Endothelial cell of umbilical vein (primary cell): ENCODE measurements at regions not wholly inside any gene's neighbourhood (a gene's known extent, or its start where the extent isn't known, plus 50 kb on each side); places are given as distances from the start of the nearest gene placed in this dataset.

ENCODE experiments used
- BruUV-seq: library from RNA; stranded (reverse); fragments of 400-500 nt; replicated peaks from 2 replicates; lab custom pipeline; 2021; lab: Mats Ljungman, UMichigan
- CTCF ChIA-PET: fragments of 300-600, 350-600 bp; sonication (Branson Sonifier 250); formaldehyde crosslinking; loops from one replicate; lab custom pipeline; 2021; ENCODE audit warnings: antibody characterized with exemption, inconsistent platforms; lab: Charles Lee
- POLR2A ChIA-PET: fragments of 300-600, 350-600 bp; sonication (Branson Sonifier 250); formaldehyde crosslinking; loops from one replicate; lab custom pipeline; 2021; ENCODE audit warnings: antibody characterized with exemption, inconsistent platforms; lab: Charles Lee
- DNase-seq: peaks from one replicate; pipeline ENCODE4 v3.0.0-alpha.2; 2011; ENCODE audit warnings: low read depth, low spot score
- FAIRE-seq: peaks from 2 replicates; lab custom pipeline; 2011; peaks lifted over from hg19 to GRCh38; lab: Jason Lieb, UNC
- H2AFZ ChIP-seq: 2 replicates; pipeline ENCODE4 v1.6.0; 2012; ENCODE audit warnings: low read depth, low read length, control low read depth, inconsistent platforms
- H3K27ac ChIP-seq: 2 replicates; pipeline ENCODE4 v1.5.1; 2011; ENCODE audit warnings: low read depth, mild to moderate bottlenecking, control low read depth, low read length, moderate library complexity; ENCODE audit not compliant: insufficient read depth
- H3K27me3 ChIP-seq, 2 experiments: 2 replicates each; pipeline versions ENCODE4 v1.6.0 to v1.6.1; 2011; ENCODE audit warnings: low read length in 2 of 2, mixed read lengths in 1 of 2; ENCODE audit not compliant: control insufficient read depth in 2 of 2, insufficient read depth in 2 of 2
- H3K36me3 ChIP-seq, 2 experiments: 2 replicates in 1 of 2; 3 replicates in 1 of 2; pipeline ENCODE4 v1.5.1; 2011; ENCODE audit warnings: low read length in 2 of 2, mild to moderate bottlenecking in 1 of 2, moderate library complexity in 1 of 2; ENCODE audit not compliant: control insufficient read depth in 2 of 2, insufficient read depth in 2 of 2; ENCODE audit errors: extremely low read depth in 1 of 2
- H3K4me1 ChIP-seq: 3 replicates; pipeline ENCODE4 v1.5.1; 2011; ENCODE audit warnings: mild to moderate bottlenecking, low read length; ENCODE audit not compliant: control insufficient read depth, insufficient read depth; ENCODE audit errors: extremely low read depth
- H3K4me2 ChIP-seq: 2 replicates; pipeline ENCODE4 v1.6.1; 2011; ENCODE audit warnings: low read length, control low read depth, mixed read lengths; ENCODE audit not compliant: insufficient read depth
- H3K4me3 ChIP-seq, 3 experiments: fragments of 200-600 bp in 1 of 3; sonication (generic), shearing (Covaris generic) in 1 of 3; replicated peaks in 1 of 3; 2 replicates each; pipeline ENCODE4 v1.5.1; 2011 to 2016; ENCODE audit warnings: control low read depth in 3 of 3, low read length in 3 of 3, mild to moderate bottlenecking in 2 of 3, inconsistent platforms in 1 of 3, low read depth in 1 of 3, moderate library complexity in 1 of 3; ENCODE audit not compliant: insufficient read depth in 1 of 3
- H3K79me2 ChIP-seq: 2 replicates; pipeline ENCODE4 v1.6.0; 2012; ENCODE audit warnings: low read length, inconsistent platforms; ENCODE audit not compliant: control insufficient read depth, insufficient read depth
- H3K9ac ChIP-seq: replicated peaks from 2 replicates; pipeline ENCODE3; 2011; ENCODE audit warnings: low read length, control low read depth; ENCODE audit not compliant: insufficient read depth; ENCODE audit errors: extremely low read depth
- H3K9me1 ChIP-seq: replicated peaks from 3 replicates; pipeline ENCODE4 v1.6.0; 2011; ENCODE audit warnings: mild to moderate bottlenecking, low read length; ENCODE audit not compliant: control insufficient read depth, insufficient read depth; ENCODE audit errors: extremely low read depth
- H3K9me3 ChIP-seq: replicated peaks from 2 replicates; pipeline ENCODE4 v1.5.1; 2012; ENCODE audit warnings: low read length, inconsistent platforms; ENCODE audit not compliant: control insufficient read depth, insufficient read depth
- H4K20me1 ChIP-seq: replicated peaks from 2 replicates; pipeline ENCODE3; 2011; ENCODE audit warnings: mild to moderate bottlenecking, low read length; ENCODE audit not compliant: control insufficient read depth, insufficient read depth; ENCODE audit errors: extremely low read depth
- CTCF ChIP-seq, 2 donors: IDR thresholded peaks; 1 replicate in 1 of 2; 2 replicates in 1 of 2; pipeline ENCODE4 v1.5.1; 2011; ENCODE audit warnings: low read length in 2 of 2, mild to moderate bottlenecking in 2 of 2, moderate library complexity in 2 of 2, control low read depth in 1 of 2, inconsistent platforms in 1 of 2, low read depth in 1 of 2; ENCODE audit not compliant: insufficient read depth in 1 of 2; ENCODE audit errors: extremely low read depth in 1 of 2
- EZH2 ChIP-seq: IDR thresholded peaks from 2 replicates; pipeline ENCODE4 v1.6.1; 2012; ENCODE audit warnings: borderline replicate concordance, low read depth, mild to moderate bottlenecking, moderate library complexity, low read length, inconsistent platforms; ENCODE audit not compliant: severe bottlenecking
- FOS ChIP-seq: IDR thresholded peaks from 2 replicates; pipeline ENCODE4 v1.6.1; 2011; ENCODE audit warnings: mild to moderate bottlenecking, low read length, moderate library complexity, borderline replicate concordance; ENCODE audit not compliant: insufficient read depth
- GATA2 ChIP-seq: IDR thresholded peaks from 2 replicates; pipeline ENCODE4 v1.7.0; 2011; ENCODE audit warnings: low read depth, mild to moderate bottlenecking, moderate library complexity, mixed read lengths, low read length; ENCODE audit not compliant: insufficient read length, insufficient read depth
- JUN ChIP-seq: IDR thresholded peaks from 2 replicates; pipeline ENCODE4 v1.6.1; 2011; ENCODE audit warnings: borderline replicate concordance, low read depth; ENCODE audit not compliant: insufficient read length, insufficient read depth
- MAX ChIP-seq: IDR thresholded peaks from 2 replicates; pipeline ENCODE4 v1.6.1; 2011; ENCODE audit not compliant: insufficient read depth, insufficient read length
- MYC ChIP-seq: IDR thresholded peaks from one replicate; pipeline ENCODE4 v1.6.1; 2011; ENCODE audit warnings: mild to moderate bottlenecking, low read depth, low read length
- POLR2A ChIP-seq: IDR thresholded peaks from 2 replicates; pipeline ENCODE4 v1.6.1; 2012; ENCODE audit warnings: low read depth, mild to moderate bottlenecking, control low read depth, low read length
- POLR2AphosphoS5 ChIP-seq: IDR thresholded peaks from 2 replicates; pipeline ENCODE4 v1.6.1; 2012; ENCODE audit warnings: low read depth, mild to moderate bottlenecking, control low read depth, low read length, moderate library complexity; ENCODE audit not compliant: insufficient read depth
- dilution Hi-C: fragments of 300-500 bp; cut with MboI; formaldehyde crosslinking; loops from one replicate; pipeline ENCODE4 v1.15.0; 2019; ENCODE audit warnings: low sequenced_read_pairs; ENCODE audit not compliant: extremely low pct_ligation_motif_present
- intact Hi-C: fragments of 100-400 bp; cut with micrococcal nuclease; formaldehyde crosslinking; loops from one replicate; pipeline ENCODE4 v1.10.0; 2022

- Histone ChIP-seq H3K9me3 (no peaks in the 10 kb centered on the region), H3K27ac (no peak overlapping the region), H2AFZ (no peak overlapping the region), H3K4me3 (no peak overlapping the region), H3K4me1 (no peaks in the 10 kb centered on the region), H3K4me2 (no peak overlapping the region), H3K27me3 (no peaks in the 10 kb centered on the region), H3K79me2 (no peaks in the 10 kb centered on the region), H4K20me1 (no peaks in the 10 kb centered on the region), H3K9me1 (no peaks in the 10 kb centered on the region), H3K9ac (no peak overlapping the region), H3K36me3 (no peaks in the 10 kb centered on the region)
- dilution Hi-C loops = no loop called here
- no peak for DNase-seq
- no peak for FAIRE-seq
- BruUV-seq = no TSS peak
- intact Hi-C loops = no loop called here
- ChIA-PET CTCF (no interaction called here), POLR2A (interaction anchor here (0.7 kb wide), 1 partner anchor 8 kb away, joined by 5 read pairs; no protein-coding TSS in a partner anchor)
- TF ChIP-seq MYC = no peak
- TF ChIP-seq GATA2 = no peak
- TF ChIP-seq MAX = no peak
- no peak for TF ChIP-seq POLR2AphosphoS5
- TF ChIP-seq FOS = no peak
- no peak for TF ChIP-seq POLR2A
- TF ChIP-seq JUN = no peak
- no peak for TF ChIP-seq CTCF (IDR thresholded peaks at IDR 0.05; ENCODE audit: extremely low read depth in 1 of 2, insufficient read depth in 1 of 2, low read depth in 1 of 2, low read length in 2 of 2)
- no peak for TF ChIP-seq EZH2
These were observed 139.0 kb downstream of the ZDHHC20 start for GRCh38 chr13:21319869-21320641.
